ENCODE measurements at regions not wholly inside any gene's neighbourhood (a gene's known extent, or its start where the extent isn't known, plus 50 kb on each side); places are given as distances from the start of the nearest gene placed in this dataset.
"Not testable (repeated sequence)": the region's sequence is repeated elsewhere in the genome, so short reads cannot be mapped to it uniquely, and the experiment has no call there.

DNA sequence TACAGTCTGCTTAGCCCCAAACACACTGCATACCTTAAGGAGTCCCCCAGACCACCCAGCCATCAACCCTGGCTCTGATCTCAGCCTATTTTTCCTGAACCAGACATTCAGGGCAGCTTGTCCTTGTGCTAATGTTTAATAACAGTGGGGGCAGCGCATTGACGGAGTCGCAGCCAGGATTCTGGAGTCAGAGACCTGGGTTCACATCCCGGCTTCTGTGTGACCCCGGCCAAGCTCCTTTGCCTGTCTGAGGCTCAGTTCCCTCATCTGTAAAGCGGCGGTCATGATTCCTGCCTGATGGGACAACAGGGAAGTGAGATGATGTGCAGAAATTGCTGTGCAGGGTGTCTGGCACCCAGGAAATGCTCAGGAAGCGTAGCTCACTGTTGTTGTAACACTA lies 63.1 kb downstream of the MATN1 start:
- DNase-seq (ENCODE audit: low read depth in 3 of 3, low spot score in 2 of 3), result no peak

DNA sequence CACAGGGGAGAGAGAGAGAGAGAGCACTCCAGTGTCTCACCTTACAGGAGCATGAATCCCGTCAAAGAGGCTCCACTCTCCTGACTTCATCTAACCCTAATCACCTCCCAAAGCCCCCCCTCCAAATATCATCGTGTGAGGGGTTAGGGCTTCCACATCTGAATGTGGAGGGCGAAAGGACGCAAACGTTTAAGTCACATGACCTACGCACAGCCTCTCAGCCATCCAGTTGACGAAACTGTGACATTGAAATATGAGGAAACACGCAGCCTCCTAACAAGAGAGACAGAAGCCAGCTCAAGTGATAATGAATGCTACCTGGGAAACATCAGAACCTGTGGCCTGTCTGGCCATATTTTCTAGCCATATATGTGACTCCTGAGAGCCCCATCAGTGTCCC lies 63.7 kb downstream of the MATN1 start:
- DNase-seq (ENCODE audit: low read depth in 3 of 3, low spot score in 2 of 3), result no peak

DNA sequence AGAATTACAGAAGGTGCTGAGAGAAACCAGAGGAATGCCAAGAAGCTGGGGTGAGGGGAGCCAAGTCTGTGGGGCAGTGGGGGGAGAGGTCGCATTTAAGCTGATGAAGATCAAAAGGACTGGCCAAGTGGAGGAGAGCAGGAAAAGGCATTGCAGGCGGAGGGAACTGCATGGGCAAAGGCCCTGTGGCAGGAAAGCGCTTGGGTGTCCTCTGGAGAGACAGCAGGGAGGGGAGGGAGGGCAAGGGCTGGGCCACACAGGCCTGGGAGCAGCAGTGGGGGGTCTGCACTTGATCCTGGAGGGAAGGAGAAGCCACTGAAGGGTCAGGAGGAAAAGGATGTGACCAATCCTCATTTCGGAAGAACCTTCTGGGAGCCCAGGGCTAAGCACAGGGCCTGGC lies 65.0 kb downstream of the MATN1 start:
- not testable (repeated sequence) for DNase-seq (ENCODE audit: low read depth in 3 of 3, low spot score in 2 of 3)

DNA sequence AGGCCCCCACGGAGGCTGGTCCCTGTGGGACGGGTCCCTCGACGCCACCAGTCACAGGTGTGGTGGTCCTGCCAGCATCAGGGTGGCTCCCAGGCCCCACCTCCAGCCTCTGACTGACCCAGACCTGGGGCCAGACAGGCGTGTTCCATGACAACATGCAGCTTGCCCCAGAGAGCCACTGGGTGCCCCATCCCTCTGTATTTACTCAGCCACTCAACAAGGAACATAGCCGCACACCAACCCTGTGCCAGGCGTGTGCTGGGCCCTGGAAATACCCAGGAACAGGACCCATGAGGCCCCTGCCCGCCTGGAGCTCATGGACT lies 65.4 kb downstream of the MATN1 start:
- no peak for DNase-seq (ENCODE audit: low read depth in 3 of 3, low spot score in 2 of 3)

DNA sequence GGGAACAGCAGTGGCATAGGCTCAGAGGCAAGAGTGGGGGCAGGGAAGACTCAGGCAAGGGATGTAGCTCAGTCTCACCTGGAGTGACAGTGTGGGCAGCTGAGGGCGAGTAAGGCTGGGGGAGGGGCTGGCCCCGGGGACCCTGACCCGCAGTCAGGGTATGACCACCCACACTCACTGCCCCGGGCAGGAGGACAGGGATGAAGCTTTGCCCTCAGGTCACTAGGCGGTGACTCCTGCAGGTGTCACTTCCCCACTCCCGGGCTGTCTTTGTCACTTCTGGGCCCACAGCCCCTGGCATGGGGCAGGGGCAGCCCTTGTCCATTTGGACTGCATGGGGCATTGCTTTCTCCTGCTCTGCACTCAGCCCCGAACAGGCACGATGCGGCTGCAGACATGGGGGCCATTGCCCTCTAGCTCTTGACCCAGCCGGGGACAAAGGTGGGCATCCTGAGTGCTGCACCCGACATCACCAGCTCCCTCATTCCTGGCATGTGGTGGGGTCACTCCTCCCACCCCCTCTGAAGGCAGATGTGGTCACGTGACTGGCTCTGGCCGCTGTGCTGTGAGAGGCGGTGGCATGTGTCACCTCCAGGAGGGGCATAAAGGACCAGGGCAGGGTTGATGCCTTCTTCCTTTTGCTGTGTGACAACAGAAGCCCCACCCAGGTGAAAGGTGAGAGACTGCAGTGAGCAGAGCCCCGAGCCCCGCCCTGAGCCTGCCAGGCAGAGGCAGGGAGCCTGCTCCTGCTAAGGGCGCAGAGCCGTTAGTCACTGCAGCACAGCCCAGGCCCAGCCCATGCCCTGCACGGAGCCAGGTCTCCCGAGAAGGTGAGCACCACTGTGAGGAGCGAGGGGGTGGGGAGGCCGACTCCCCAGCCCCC lies 66.0 kb downstream of the MATN1 start:
- DNase-seq (ENCODE audit: low read depth in 3 of 3, low spot score in 2 of 3), result no peak

DNA sequence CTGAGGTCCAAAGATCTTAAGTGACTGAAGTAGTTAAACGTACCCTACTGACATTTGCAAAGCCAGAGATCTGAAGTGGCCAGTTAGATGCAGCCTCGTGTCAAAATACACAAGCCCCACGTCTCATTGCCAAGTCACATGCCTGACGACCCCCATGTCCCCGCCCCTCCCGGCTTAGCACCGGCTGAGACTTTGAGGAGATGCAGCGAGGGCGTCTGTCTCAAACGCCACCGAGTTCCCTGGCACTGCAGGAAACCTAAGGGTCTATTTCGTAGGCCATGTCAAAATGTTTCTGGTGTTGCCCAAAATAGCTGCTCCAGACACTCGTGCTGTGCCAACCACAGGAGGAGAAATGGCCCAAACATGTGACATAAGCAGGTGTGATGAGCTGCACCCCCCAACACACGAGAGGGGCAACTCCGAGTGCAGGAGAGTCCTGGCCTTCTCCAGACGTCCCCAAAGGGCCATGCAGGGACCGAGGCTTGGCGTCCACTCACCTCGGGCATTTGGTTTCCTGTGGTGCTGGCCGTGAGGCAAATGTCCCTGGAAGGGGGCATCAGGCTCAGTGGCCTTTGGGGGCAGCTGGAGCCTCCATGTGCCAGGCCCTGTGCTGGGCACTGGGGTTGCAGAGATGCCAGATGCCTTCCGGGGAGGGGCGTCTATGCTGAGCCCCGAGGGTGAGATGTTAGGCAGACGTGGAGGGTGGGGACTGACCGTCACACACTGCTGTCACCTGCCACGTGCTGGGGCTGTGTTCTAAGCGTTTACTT lies 67.0 kb downstream of the MATN1 start:
- DNase-seq (ENCODE audit: low read depth in 3 of 3, low spot score in 2 of 3), result no peak

DNA sequence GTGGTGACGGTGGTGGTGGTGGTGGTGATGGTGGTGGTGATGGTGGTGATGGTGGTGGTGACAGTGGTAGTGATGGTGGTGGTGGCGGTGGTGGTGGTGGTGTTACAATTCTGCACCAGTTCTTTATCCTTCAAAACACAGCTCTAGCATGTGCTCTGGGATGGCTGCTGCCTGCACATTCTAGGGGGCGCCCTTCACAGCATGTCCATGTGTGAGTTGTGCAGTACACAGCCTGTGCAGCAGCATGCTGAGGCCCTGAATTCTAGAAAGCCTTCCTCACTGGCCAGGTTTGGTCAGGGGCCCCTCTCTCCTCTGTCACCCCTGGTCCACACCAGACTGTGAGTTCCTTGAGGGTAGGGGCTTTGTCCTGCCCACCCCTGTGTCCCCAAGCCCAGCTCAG lies 67.7 kb downstream of the MATN1 start:
- no peak for DNase-seq (ENCODE audit: low read depth in 3 of 3, low spot score in 2 of 3)

DNA sequence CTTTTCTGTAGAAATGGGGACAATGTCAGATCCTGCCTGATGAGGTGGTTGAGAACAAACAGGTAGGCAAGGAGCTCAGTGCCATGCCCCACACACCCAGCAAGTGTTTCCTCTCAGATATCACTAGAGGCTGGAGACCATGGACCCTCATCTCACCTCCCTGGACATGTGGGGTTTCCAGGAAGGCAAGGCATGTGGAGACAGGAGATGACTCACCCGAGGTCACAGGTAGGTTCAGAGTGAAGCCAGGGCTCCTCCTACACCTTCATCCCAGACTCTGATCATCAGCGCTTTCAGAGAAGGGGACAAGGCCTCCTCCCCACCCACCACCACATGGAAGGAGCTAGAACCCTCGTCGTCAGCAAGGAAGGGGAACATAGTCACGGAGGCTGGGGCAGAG lies 69.2 kb downstream of the MATN1 start:
- no peak for DNase-seq (ENCODE audit: low read depth in 3 of 3, low spot score in 2 of 3)

DNA sequence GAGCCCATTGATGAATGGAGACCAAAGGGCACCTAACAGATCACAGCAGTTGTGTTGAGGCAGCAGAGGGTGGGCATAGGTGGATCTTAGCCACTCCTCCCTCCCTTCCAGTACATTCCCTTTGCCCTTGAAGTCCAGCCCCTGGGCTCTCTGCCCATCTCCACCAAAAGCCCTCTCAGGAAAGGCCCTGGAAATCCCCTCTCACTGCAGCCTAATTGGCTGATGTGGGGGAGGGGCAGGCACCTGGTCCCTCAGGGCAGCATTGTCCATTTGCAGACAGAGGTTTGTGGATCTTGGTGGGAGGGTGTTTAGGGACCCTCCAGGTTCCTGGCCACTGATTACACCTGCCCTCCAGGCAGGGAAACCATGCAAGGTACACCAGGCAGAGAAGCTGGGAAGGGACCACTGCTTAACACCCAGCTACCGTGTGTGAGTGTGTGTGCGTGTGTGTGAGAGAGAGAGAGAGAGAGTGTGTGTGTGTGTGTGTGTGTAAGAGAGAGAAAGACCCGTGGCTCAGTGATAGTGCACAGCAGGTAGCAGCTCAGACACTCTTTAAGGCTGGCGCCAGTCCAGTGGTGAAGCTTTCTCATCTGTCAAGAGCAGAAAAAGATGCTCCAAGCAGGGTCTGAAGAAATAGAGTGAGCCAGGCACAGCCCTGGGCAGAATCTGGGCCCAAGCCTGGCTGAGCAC lies 71.1 kb downstream of the MATN1 start:
- no peak for DNase-seq (ENCODE audit: low read depth in 3 of 3, low spot score in 2 of 3)

DNA sequence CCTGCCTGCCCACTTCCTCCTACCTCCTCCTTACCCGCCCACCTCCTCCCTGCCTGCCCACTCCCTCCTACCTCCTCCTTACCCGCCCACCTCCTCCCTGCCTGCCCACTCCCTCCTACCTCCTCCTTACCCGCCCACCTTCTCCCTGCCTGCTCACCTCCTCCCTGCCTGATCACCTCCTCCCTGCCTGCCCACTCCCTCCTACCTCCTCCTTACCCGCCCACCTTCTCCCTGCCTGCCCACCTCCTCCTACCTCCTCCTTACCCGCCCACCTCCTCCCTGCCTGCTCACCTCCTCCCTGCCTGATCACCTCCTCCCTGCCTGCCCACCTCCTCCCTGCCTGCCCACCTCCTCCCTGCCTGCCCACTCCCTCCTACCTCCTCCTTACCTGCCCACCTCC lies 72.0 kb downstream of the MATN1 start:
- not testable (repeated sequence) for DNase-seq (ENCODE audit: low read depth in 3 of 3, low spot score in 2 of 3)

DNA sequence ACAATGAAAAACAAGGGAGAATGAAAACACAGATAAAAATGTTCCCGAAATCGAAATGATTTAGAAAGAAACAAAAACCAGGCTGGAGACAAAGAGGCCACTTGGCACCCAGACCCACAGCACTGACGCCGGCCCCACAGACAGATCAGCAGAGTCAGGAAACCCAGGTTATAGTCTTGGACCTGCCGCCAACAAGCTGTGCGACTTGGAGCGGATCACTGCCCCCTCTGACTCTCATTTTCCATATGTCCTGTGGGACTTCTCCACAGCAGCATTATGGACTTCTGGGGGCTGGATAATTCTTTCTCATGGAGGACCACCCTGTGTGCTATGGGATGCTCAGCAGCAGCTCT lies 72.4 kb downstream of the MATN1 start:
- no peak for DNase-seq (ENCODE audit: low read depth in 3 of 3, low spot score in 2 of 3)

DNA sequence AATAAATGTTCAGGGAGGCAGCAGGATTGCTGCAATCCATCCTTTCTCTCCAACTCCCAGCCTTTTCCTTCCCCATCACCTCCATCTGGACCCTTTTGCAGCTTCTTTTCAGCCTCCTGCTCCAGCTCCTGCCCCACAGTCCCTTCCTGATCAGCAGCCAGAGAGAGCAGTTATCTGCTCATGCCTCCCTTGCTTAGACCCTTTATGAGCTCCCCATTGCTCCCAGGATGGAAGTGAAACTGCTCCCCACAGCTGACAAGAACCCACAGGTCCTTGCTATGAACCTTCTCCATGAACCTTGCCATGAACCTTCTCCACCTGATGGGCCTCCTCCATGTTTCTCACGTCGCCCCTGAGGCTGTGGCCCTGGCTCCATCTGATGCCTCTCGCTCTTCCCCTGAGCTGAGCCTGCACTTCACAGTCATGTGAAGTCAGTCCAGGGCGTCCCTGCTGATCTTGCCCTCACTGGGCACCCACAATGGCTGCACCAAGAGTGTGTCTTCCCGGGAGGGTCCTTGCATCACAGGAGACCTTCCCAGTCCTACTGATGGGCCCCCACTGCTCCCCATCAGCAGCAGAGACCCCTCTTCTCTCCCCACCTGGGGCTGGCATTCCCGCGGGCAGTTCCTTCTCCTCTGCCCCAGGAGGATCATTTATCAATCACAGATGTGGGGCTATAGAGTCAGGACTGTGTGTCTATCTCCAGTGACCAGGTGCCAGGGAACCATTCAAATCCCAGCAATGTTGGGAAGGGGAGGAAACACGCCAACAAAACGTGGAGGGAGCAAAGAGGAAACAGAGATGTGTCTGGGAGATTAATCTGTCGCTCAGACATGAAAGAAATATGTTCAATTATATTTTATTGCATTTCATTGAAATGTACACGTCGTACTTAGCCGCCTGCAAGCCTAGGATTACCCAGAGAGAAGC lies 73.1 kb downstream of the MATN1 start:
- no peak for DNase-seq (ENCODE audit: low read depth in 3 of 3, low spot score in 2 of 3)

DNA sequence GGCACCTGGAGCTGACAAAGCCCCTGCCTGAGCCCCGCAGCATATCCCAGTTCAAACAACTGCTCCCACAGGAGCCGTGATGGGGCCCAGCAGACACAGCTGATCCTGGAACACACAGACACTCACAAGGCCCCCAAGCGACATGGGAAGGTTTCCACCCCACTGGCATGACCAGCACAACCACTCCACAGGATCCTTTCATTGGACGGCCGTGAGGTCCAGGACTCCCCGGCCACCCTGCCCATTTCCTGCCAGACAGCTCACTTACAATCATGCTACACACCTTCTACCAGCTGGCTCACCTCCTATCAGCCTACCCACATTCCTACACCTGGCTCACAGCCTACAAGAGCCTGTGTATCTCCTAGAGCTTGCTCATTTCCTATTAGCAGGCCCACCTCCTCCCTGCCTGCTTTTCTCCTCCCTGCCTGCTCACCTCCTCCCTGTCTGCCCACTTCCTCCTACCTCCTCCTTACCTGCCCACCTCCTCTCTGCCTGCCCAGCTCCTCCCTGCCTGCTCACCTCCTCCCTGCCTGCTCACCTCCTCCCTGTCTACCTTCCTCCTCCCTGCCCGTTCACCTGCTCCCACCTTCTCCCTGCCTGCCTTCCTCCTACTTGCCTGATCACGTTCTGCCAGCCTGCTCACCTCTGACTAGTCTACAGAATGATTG lies 73.9 kb downstream of the MATN1 start:
- DNase-seq (ENCODE audit: low read depth in 3 of 3, low spot score in 2 of 3), result no peak

DNA sequence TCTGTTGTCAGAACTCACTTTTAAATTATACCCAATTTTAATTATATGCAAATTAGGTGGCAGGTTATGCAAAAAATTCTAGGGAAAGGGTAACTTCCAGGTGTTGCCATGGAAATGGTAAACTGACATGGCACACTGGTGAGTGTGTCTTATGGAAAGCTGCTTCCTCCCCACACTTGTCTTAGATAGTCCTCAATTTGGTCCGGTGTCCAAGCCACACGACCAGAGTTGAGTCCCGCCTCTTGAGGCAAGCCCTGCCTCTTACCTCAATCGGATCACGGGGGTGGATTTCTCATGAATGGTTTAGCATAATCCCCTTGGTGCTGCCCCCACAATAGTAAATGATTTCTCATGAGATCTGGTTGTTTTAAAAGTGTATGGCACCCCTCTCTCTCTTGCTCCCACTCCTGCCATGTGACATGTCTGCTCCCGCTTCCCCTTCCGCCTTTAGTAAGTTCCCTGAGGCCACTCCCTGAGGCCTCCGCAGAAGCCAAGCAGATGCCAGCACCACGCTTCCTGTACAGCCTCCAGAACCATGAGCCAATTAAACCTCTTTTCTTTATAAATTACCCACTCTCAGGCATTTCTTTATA lies 74.9 kb downstream of the MATN1 start:
- DNase-seq (ENCODE audit: low read depth in 3 of 3, low spot score in 2 of 3), result no peak

DNA sequence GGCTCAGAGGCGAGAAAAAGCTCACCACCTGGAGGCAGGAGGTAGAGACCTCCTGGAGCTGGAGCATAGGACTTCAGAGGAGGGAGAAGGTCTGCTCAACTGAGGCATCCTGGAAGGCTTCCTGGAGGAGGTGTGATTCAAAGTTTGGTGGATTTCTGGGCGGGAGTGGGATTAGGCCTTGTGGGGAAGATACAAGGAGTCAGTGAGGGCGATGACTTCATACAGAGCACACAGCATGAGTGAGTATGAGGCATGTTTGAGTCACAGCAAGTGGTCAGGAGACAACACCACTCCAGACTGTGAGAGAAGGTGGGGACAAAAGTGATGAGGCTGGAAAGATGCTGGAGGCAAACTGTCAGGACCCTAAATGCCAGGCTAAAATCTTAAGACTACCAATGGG lies 77.6 kb downstream of the MATN1 start:
- DNase-seq (ENCODE audit: low read depth in 3 of 3, low spot score in 2 of 3), result no peak

DNA sequence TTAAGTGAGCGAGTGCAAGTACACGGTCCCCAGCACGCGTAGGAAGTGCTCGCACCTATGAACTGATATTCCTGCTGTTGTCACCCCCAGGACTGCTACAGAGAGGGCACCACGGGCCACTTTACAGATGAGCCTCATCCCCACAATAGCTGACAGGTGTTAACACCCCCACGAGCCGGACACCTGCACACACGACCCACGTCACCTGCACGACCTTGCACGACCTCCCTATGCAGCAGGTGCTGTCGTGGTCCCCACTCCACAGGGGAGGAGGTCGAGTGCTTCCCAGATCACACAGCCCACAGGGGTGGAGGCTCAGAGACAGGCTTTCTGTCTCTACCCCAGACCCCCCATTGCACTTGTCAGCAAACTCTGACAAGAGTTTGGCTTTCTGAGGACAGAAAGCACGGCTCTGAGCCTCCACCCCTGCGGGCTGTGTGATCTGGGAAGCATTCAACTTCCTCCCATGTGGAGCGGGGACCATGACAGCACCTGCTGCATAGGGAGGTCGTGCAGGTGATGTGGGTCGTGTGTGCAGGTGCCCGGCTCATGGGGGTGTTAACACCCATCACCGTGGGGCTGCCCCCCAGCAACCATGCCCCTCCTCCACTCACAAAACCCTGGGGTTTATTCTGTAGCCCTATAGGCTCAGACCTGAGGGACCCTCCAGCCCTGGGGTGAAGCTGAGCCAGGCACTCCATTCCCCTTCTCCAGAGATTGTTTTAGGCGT lies 80.8 kb downstream of the MATN1 start:
- no peak for DNase-seq (ENCODE audit: low read depth in 3 of 3, low spot score in 2 of 3)

DNA sequence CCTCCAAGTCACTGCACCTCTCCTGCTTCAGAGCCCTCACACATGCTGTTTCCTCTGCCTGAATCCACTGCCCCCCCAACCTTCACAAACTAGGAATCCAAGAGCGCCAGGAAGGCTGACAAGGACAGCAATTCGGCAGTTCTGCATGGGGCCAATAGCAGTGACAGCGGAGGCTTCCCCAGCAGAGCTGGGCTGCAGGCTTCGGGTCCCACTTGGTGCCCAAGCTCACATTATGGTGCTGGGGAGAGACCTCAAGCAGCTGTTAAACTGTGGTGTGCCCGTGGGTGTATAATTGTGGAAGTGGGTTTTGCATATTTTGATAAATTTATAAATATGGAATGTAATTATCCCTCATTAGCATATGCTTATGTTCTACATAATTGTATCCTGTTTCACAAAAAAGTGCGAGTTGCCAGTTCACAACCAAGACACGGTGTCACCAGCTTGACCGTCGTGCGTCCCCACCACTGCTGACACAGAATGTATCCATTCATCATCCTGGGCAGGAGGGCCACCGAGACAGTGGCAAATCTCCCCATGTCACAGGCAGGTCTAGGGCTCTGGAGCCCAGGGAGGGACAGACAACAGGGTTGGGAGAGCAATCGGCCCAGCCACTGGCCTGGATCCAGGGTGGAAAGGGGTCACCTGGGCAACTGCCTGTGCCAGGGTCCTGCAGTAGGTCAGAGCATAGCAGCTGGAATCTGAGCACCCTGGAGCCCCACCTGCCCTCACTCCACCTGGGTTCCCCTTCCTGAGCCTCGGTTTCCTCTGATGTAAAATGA lies 81.6 kb downstream of the MATN1 start:
- no peak for DNase-seq (ENCODE audit: low read depth in 3 of 3, low spot score in 2 of 3)

DNA sequence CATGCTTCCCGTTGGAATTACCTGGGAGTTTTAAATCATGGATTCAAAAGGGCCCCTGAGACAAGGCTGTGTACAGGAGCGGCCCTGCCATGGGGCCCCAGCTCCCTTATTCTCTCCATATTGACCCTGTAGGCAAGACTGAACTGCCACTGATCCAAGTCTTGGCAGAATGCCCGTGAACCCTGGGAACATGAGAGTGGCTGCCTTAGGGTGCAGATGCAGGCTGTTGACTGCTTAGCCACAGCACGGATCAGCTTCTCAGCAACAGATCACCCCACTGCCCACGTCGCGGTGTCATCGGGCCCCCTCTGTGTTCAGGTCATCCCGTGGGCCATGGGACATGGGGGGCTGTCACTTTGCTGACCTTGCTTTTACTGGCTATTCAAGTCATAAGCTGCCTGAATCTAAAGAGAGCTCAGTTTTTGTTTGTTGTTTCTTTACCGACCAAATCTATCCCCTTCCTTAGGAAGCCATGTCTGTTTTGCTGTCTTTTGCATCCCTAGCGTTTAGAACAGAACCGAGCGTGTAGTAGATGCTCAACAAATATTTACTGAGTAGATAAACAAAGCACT lies 83.4 kb downstream of the MATN1 start:
- no peak for DNase-seq (ENCODE audit: low read depth in 3 of 3, low spot score in 2 of 3)
